ENCODE measurements at regions not wholly inside any gene's neighbourhood (a gene's known extent, or its start where the extent isn't known, plus 50 kb on each side); places are given as distances from the start of the nearest gene placed in this dataset.

GRCh38 chr5:138647794-138648410 lies 72.7 kb upstream of the HSPA9 start:
- Histone ChIP-seq H3K27me3 (ENCODE audit: insufficient read depth, insufficient read length) (no peaks in the 10 kb centered on the region), H3K9me3 (ENCODE audit: insufficient read depth, low read length) (no peaks in the 10 kb centered on the region), H3K4me1 (ENCODE audit: insufficient read depth, insufficient read length) (peaks cover 12% of the 10 kb centered on the region), H3K4me3 (ENCODE audit: insufficient read length, low read depth) (no peak overlapping the region), H3K9ac (ENCODE audit: insufficient read length, low read depth) (no peak overlapping the region), H3K36me3 (ENCODE audit: insufficient read depth, insufficient read length, low read length) (no peaks in the 10 kb centered on the region)
- no peak for DNase-seq (ENCODE audit: low read depth, low spot score)
- TF ChIP-seq YY1 (IDR thresholded peaks at IDR 0.05; ENCODE audit: insufficient read depth, insufficient read length) (no peak), ZNF274 (IDR thresholded peaks at IDR 0.05; ENCODE audit: low read depth, low read length) (no peak), SUZ12 (IDR thresholded peaks at IDR 0.05; ENCODE audit: extremely low read depth, insufficient read depth, insufficient read length) (no peak)

GRCh38 chr5:138647261-138647788 lies 72.1 kb upstream of the HSPA9 start:
- Histone ChIP-seq H3K27me3 (ENCODE audit: insufficient read depth, insufficient read length) (no peaks in the 10 kb centered on the region), H3K36me3 (ENCODE audit: insufficient read depth, insufficient read length, low read length) (no peaks in the 10 kb centered on the region), H3K4me3 (ENCODE audit: insufficient read length, low read depth) (no peak overlapping the region), H3K9ac (ENCODE audit: insufficient read length, low read depth) (no peak overlapping the region), H3K9me3 (ENCODE audit: insufficient read depth, low read length) (no peaks in the 10 kb centered on the region), H3K4me1 (ENCODE audit: insufficient read depth, insufficient read length) (peaks cover 12% of the 10 kb centered on the region)
- TF ChIP-seq YY1 (IDR thresholded peaks at IDR 0.05; ENCODE audit: insufficient read depth, insufficient read length), result no peak
- no peak for TF ChIP-seq SUZ12 (IDR thresholded peaks at IDR 0.05; ENCODE audit: extremely low read depth, insufficient read depth, insufficient read length)
- no peak for TF ChIP-seq ZNF274 (IDR thresholded peaks at IDR 0.05; ENCODE audit: low read depth, low read length)
- DNase-seq (ENCODE audit: low read depth, low spot score), result no peak

- no peak for TF ChIP-seq ZNF274 (IDR thresholded peaks at IDR 0.05; ENCODE audit: low read depth, low read length)
- no peak for TF ChIP-seq SUZ12 (IDR thresholded peaks at IDR 0.05; ENCODE audit: extremely low read depth, insufficient read depth, insufficient read length)
- no peak for TF ChIP-seq YY1 (IDR thresholded peaks at IDR 0.05; ENCODE audit: insufficient read depth, insufficient read length)
- Histone ChIP-seq H3K4me1 (ENCODE audit: insufficient read depth, insufficient read length) (peaks cover 13% of the 10 kb centered on the region), H3K9ac (ENCODE audit: insufficient read length, low read depth) (no peak overlapping the region), H3K9me3 (ENCODE audit: insufficient read depth, low read length) (no peaks in the 10 kb centered on the region), H3K36me3 (ENCODE audit: insufficient read depth, insufficient read length, low read length) (no peaks in the 10 kb centered on the region), H3K4me3 (ENCODE audit: insufficient read length, low read depth) (no peak overlapping the region), H3K27me3 (ENCODE audit: insufficient read depth, insufficient read length) (no peaks in the 10 kb centered on the region)
- no peak for DNase-seq (ENCODE audit: low read depth, low spot score)
These were observed 71.5 kb upstream of the HSPA9 start for GRCh38 chr5:138646671-138647070.

GRCh38 chr5:138645778-138646575 lies 70.8 kb upstream of the HSPA9 start:
- peaks cover 15% of the 10 kb centered on the region for H3K4me1 ChIP-seq (ENCODE audit: insufficient read depth, insufficient read length)
- H3K4me3 ChIP-seq (ENCODE audit: insufficient read length, low read depth), result no peak overlapping the region
- no peaks in the 10 kb centered on the region for H3K27me3 ChIP-seq (ENCODE audit: insufficient read depth, insufficient read length)
- TF ChIP-seq YY1 (IDR thresholded peaks at IDR 0.05; ENCODE audit: insufficient read depth, insufficient read length), result no peak
- no peak for TF ChIP-seq SUZ12 (IDR thresholded peaks at IDR 0.05; ENCODE audit: extremely low read depth, insufficient read depth, insufficient read length)
- no peak for TF ChIP-seq ZNF274 (IDR thresholded peaks at IDR 0.05; ENCODE audit: low read depth, low read length)
- no peaks in the 10 kb centered on the region for H3K36me3 ChIP-seq (ENCODE audit: insufficient read depth, insufficient read length, low read length)
- no peak for DNase-seq (ENCODE audit: low read depth, low spot score)
- no peak overlapping the region for H3K9ac ChIP-seq (ENCODE audit: insufficient read length, low read depth)
- H3K9me3 ChIP-seq (ENCODE audit: insufficient read depth, low read length), result no peaks in the 10 kb centered on the region

GRCh38 chr5:138643040-138643791 lies 68.0 kb upstream of the HSPA9 start:
- H3K4me3 ChIP-seq (ENCODE audit: insufficient read length, low read depth), result no peak overlapping the region
- no peaks in the 10 kb centered on the region for H3K9me3 ChIP-seq (ENCODE audit: insufficient read depth, low read length)
- H3K9ac ChIP-seq (ENCODE audit: insufficient read length, low read depth), result no peak overlapping the region
- TF ChIP-seq ZNF274 (IDR thresholded peaks at IDR 0.05; ENCODE audit: low read depth, low read length) (no peak), SUZ12 (IDR thresholded peaks at IDR 0.05; ENCODE audit: extremely low read depth, insufficient read depth, insufficient read length) (no peak), YY1 (IDR thresholded peaks at IDR 0.05; ENCODE audit: insufficient read depth, insufficient read length) (no peak)
- no peak for DNase-seq (ENCODE audit: low read depth, low spot score)
- H3K36me3 ChIP-seq (ENCODE audit: insufficient read depth, insufficient read length, low read length), result no peaks in the 10 kb centered on the region
- no peaks in the 10 kb centered on the region for H3K27me3 ChIP-seq (ENCODE audit: insufficient read depth, insufficient read length)
- H3K4me1 ChIP-seq (ENCODE audit: insufficient read depth, insufficient read length), result peaks cover 9% of the 10 kb centered on the region

- H3K9ac ChIP-seq (ENCODE audit: insufficient read length, low read depth), result no peak overlapping the region
- H3K4me1 ChIP-seq (ENCODE audit: insufficient read depth, insufficient read length), result peaks cover 9% of the 10 kb centered on the region
- H3K36me3 ChIP-seq (ENCODE audit: insufficient read depth, insufficient read length, low read length), result no peaks in the 10 kb centered on the region
- DNase-seq (ENCODE audit: low read depth, low spot score), result peak; percentile 55
- no peaks in the 10 kb centered on the region for H3K27me3 ChIP-seq (ENCODE audit: insufficient read depth, insufficient read length)
- H3K4me3 ChIP-seq (ENCODE audit: insufficient read length, low read depth), result no peak overlapping the region
- no peaks in the 10 kb centered on the region for H3K9me3 ChIP-seq (ENCODE audit: insufficient read depth, low read length)
- TF ChIP-seq SUZ12 (IDR thresholded peaks at IDR 0.05; ENCODE audit: extremely low read depth, insufficient read depth, insufficient read length) (no peak), ZNF274 (IDR thresholded peaks at IDR 0.05; ENCODE audit: low read depth, low read length) (no peak), YY1 (IDR thresholded peaks at IDR 0.05; ENCODE audit: insufficient read depth, insufficient read length) (no peak)
These were observed 66.5 kb upstream of the HSPA9 start for GRCh38 chr5:138641547-138642298.

Data from NT2/D1 (cell line).